Testis (tissue), 2 donors: ENCODE measurements at regions not wholly inside any gene's neighbourhood (a gene's known extent, or its start where the extent isn't known, plus 50 kb on each side); places are given as distances from the start of the nearest gene placed in this dataset.

Source experiments
- DNase-seq: peaks from one replicate; pipeline ENCODE4 v3.0.0-alpha.2; 2019
- H3K27ac ChIP-seq, 2 donors: fragments of 200-600 bp; sonication (generic); one replicate each; pipeline ENCODE4 v1.5.1; 2019
- H3K27me3 ChIP-seq: fragments of 200-600 bp; sonication (generic); one replicate; pipeline ENCODE4 v1.5.1; 2019
- H3K36me3 ChIP-seq: fragments of 200-600 bp; sonication (generic); one replicate; pipeline ENCODE4 v1.5.1; 2017; ENCODE audit warnings: low read depth; ENCODE audit errors: missing control alignments
- H3K4me1 ChIP-seq: fragments of 200-600 bp; sonication (generic); one replicate; pipeline ENCODE4 v1.5.1; 2019
- H3K4me3 ChIP-seq, 2 donors: fragments of 200-600 bp; sonication (generic); one replicate each; pipeline ENCODE4 v1.5.1; 2017 to 2019
- H3K9me3 ChIP-seq: fragments of 200-600 bp; sonication (generic); one replicate; pipeline ENCODE4 v1.5.1; 2017
- POLR2A ChIP-seq: fragments of 450-650 bp; IDR thresholded peaks from one replicate; pipeline ENCODE4 v1.6.1; 2017; ENCODE audit warnings: antibody characterized with exemption, mild to moderate bottlenecking, moderate library complexity
- WGBS, 2 donors: methylation state at CpG; one replicate each; pipeline ENCODE4 v1.1.5; 2018; 5-methylcytosine and 5-hydroxymethylcytosine counted together
- intact Hi-C: fragments of 100-400 bp; cut with DNase I; formaldehyde crosslinking; loops from one replicate; pipeline ENCODE4 v1.15.1; 2023; ENCODE audit warnings: low total_unique reads
- TF ChIP-seq, protein P1 (sequence below), 3 experiments: fragments of 450-650 bp in 2 of 3; fragments of 200-600 bp in 1 of 3; sonication (generic) in 1 of 3; IDR thresholded peaks; one replicate each; pipeline ENCODE4 v1.5.1; 2016 to 2019; ENCODE audit warnings: antibody characterized with exemption in 3 of 3, mild to moderate bottlenecking in 2 of 3, moderate library complexity in 1 of 3

DNA sequence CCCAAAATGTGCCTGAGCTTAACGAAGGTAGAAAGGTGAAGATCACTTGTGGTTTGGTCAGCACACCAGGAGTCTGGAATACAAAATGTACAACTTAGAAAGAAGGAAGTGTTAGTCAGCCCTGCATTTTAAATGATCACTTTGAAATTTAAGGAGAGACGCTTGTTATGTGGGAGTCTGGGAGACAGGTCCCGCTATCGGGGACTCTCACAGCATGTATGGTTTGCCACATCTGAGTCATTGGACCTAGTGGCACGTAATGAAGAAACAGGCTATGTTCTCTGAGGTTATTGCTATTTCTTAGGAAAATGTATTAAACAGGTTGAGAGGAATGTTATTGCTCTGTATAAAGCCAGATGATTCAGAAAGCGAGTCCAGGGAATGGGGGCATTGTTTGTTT, 2362.5 kb upstream of the WWC1 start:
- TF ChIP-seq, protein P1, sequence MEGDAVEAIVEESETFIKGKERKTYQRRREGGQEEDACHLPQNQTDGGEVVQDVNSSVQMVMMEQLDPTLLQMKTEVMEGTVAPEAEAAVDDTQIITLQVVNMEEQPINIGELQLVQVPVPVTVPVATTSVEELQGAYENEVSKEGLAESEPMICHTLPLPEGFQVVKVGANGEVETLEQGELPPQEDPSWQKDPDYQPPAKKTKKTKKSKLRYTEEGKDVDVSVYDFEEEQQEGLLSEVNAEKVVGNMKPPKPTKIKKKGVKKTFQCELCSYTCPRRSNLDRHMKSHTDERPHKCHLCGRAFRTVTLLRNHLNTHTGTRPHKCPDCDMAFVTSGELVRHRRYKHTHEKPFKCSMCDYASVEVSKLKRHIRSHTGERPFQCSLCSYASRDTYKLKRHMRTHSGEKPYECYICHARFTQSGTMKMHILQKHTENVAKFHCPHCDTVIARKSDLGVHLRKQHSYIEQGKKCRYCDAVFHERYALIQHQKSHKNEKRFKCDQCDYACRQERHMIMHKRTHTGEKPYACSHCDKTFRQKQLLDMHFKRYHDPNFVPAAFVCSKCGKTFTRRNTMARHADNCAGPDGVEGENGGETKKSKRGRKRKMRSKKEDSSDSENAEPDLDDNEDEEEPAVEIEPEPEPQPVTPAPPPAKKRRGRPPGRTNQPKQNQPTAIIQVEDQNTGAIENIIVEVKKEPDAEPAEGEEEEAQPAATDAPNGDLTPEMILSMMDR (IDR thresholded peaks at IDR 0.05) = no peak
- TF ChIP-seq POLR2A = no peak
- WGBS, 2 donors = 88 to 91% methylated on average over 6 of the region's 6 CpGs
- H3K9me3 ChIP-seq = no peaks in the 10 kb centered on the region
- no peak overlapping the region for H3K27ac ChIP-seq
- intact Hi-C loops = no loop called here
- H3K4me1 ChIP-seq = no peaks in the 10 kb centered on the region
- H3K36me3 ChIP-seq = no peaks in the 10 kb centered on the region
- no peak for DNase-seq
- H3K27me3 ChIP-seq = no peaks in the 10 kb centered on the region
- no peak overlapping the region for H3K4me3 ChIP-seq

DNA sequence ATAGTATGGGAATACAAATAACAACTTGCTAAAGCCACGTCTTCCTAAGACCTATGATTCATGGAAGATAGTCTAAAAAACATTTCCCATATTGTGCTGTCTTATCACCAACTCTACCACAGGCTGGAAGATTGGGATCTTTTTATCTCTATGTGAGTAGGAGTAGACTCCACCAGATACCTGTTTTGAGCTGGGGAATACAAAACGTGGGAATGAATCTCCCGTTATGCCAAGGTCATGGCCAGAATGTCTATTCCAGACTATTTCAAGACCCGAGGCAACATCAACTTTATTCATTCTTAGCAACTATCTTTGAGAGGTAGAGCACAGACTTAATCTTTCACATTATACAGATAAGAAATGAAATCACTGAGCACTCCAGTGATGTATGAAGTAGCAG, 2350.9 kb upstream of the WWC1 start:
- Histone ChIP-seq H3K4me1 (no peaks in the 10 kb centered on the region), H3K27ac (no peak overlapping the region), H3K36me3 (no peaks in the 10 kb centered on the region), H3K4me3 (no peak overlapping the region), H3K27me3 (no peaks in the 10 kb centered on the region), H3K9me3 (no peaks in the 10 kb centered on the region)
- 49 to 51% methylated on average over 4 of the region's 4 CpGs for WGBS, 2 donors
- no peak for TF ChIP-seq POLR2A
- TF ChIP-seq, protein P1 (IDR thresholded peaks at IDR 0.05) = no peak
- DNase-seq = no peak
- intact Hi-C loops = no loop called here

DNA sequence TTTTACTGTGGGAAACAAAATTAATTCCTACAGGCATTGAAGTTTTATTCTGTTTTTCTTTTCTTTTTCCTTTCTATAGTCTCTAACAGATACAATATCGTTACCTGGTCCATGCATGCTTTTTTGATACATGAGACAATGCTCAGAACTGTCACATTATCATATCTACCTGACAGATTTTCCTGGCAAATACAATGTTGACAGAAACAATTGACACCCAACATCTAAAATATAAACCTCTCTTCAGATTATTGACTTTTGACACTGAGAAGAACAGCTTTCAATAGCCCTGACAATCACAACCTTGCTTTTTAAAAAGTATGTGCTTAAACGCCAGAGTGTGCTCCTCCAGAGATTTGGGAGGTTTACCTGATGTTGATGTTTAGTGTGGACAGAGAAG, 2334.6 kb upstream of the WWC1 start:
- Histone ChIP-seq H3K27me3 (no peaks in the 10 kb centered on the region), H3K36me3 (no peaks in the 10 kb centered on the region), H3K27ac (no peak overlapping the region), H3K9me3 (no peaks in the 10 kb centered on the region), H3K4me1 (no peaks in the 10 kb centered on the region), H3K4me3 (no peak overlapping the region)
- intact Hi-C loops = no loop called here
- DNase-seq = no peak
- 93% methylated on average over 2 of the region's 2 CpGs for WGBS, 2 donors
- no peak for TF ChIP-seq POLR2A
- TF ChIP-seq, protein P1 (IDR thresholded peaks at IDR 0.05) = no peak

DNA sequence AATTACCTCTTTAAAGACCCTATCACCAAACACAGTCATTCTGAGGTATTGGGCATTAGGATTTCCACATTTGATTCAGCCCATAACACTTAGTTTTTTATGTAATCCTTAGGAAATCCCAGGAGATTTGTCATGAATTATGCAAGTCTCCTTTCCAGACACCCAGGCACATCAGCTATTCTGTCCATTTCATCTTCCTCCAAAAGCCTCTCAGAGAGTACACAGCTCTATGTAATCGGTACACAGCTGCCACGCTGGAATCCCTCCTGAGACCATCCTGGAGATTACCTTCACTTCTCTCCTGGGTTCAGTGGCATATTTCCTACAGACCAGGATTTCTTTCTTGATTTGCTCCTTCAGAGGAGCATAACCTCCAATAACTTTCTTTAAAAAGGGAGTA, 2309.8 kb upstream of the WWC1 start:
- TF ChIP-seq, protein P1 (IDR thresholded peaks at IDR 0.05) = no peak
- no peak for TF ChIP-seq POLR2A
- no peaks in the 10 kb centered on the region for H3K27me3 ChIP-seq
- H3K9me3 ChIP-seq = no peaks in the 10 kb centered on the region
- no peak overlapping the region for H3K27ac ChIP-seq
- H3K36me3 ChIP-seq = no peaks in the 10 kb centered on the region
- DNase-seq = no peak
- 88 to 92% methylated on average over 2 of the region's 2 CpGs for WGBS, 2 donors
- intact Hi-C loops = no loop called here
- no peak overlapping the region for H3K4me3 ChIP-seq
- no peaks in the 10 kb centered on the region for H3K4me1 ChIP-seq

DNA sequence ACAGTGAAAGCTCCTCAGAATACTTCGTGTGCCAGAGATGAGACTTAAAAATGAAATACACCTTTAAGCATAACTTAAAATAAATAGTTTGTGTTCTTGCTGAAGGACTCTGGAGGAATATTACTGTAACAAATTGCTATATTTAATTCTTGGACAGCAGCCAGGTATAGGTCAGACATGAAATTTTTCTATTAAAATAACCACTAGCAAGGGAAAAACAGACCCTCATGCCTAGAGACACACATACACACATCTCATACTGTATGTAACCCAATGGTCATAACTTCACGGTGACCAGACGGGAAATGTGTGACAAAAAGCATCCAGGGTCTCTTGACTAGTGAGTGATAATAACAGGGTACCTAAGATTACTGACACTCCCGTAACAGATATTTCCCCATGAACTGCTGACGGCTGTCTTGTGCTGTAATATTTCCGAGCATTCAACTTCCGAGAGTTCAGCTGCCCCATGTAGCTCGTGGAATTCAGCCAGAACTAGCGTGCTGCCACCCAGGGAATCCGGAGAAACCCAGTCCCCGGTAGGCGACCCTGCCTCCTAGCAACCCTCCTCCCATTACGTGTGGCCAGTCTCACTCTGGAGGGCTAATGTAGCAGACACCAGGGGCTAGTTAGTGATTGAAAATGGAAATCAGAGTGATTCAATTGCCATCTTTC, 2295.1 kb upstream of the WWC1 start:
- Histone ChIP-seq H3K9me3 (no peaks in the 10 kb centered on the region), H3K27me3 (no peaks in the 10 kb centered on the region), H3K4me1 (no peaks in the 10 kb centered on the region), H3K4me3 (no peak overlapping the region), H3K27ac (no peak overlapping the region), H3K36me3 (no peaks in the 10 kb centered on the region)
- no peak for DNase-seq
- WGBS, 2 donors = 44 to 63% methylated on average over 13 of the region's 13 CpGs
- TF ChIP-seq, protein P1 (IDR thresholded peaks at IDR 0.05) = no peak
- intact Hi-C loops = no loop called here
